A549 (cell line): ENCODE measurements at regions not wholly inside any gene's neighbourhood (a gene's known extent, or its start where the extent isn't known, plus 50 kb on each side); places are given as distances from the start of the nearest gene placed in this dataset.

Experiments
- CEBPB ChIP-seq, 2 experiments: fragments of >200 bp in 1 of 2; sonication (Bioruptor Twin) in 1 of 2; formaldehyde crosslinking in 1 of 2; IDR thresholded peaks; 2 replicates each; pipeline ENCODE4 v1.6.1; 2012 to 2016
- CTCF ChIP-seq: fragments of >200 bp; sonication (Bioruptor Twin); formaldehyde crosslinking; IDR thresholded peaks from 3 replicates; pipeline ENCODE4 v1.5.1; 2016
- HDAC2 ChIP-seq: fragments of 200-600 bp; sonication (generic); IDR thresholded peaks from 2 replicates; pipeline ENCODE4 v1.6.1; 2016
- HOXB13 ChIP-seq: fragments of 250-450 bp; sonication (Bioruptor Pico); IDR thresholded peaks from 2 replicates; pipeline ENCODE4 v1.5.0; 2020; ENCODE audit warnings: low read depth, mild to moderate bottlenecking, moderate library complexity
- MAX ChIP-seq: IDR thresholded peaks from 2 replicates; pipeline ENCODE4 v1.6.1; 2012
- ZSCAN20 ChIP-seq: fragments of 250-450 bp; sonication (Bioruptor Pico); IDR thresholded peaks from 2 replicates; pipeline ENCODE4 v1.8.0; 2022; ENCODE audit warnings: mild to moderate bottlenecking, moderate library complexity

GRCh38 chr15:66615846-66616245 is 50.0 kb upstream of the LCTL start:
- no peak for TF ChIP-seq HOXB13 (CRISPR knock-in tag)
- TF ChIP-seq CTCF = no peak
- no peak for TF ChIP-seq MAX
- no peak for TF ChIP-seq CEBPB (IDR thresholded peaks at IDR 0.05)
- TF ChIP-seq HDAC2 = no peak
- TF ChIP-seq ZSCAN20 (CRISPR knock-in tag) = no peak
